Stimulated activated CD8-positive, alpha-beta memory T cell treated with anti-CD3 and anti-CD28 coated beads, Interleukin-15, amount 100 ng/mL, for 4 hours (primary cell): ENCODE measurements at regions not wholly inside any gene's neighbourhood (a gene's known extent, or its start where the extent isn't known, plus 50 kb on each side); places are given as distances from the start of the nearest gene placed in this dataset.
"Not testable (repeated sequence)": the region's sequence is repeated elsewhere in the genome, so short reads cannot be mapped to it uniquely, and the experiment has no call there.

Experiments
- DNase-seq, 2 donors: peaks; one replicate each; pipeline ENCODE4 v3.0.0-alpha.2; 2020; ENCODE audit warnings: low read depth in 2 of 2

- DNase-seq = not testable (repeated sequence)
Measured at GRCh38 chr21:5103880-5104561, 5417.4 kb upstream of the TPTE start.

DNA sequence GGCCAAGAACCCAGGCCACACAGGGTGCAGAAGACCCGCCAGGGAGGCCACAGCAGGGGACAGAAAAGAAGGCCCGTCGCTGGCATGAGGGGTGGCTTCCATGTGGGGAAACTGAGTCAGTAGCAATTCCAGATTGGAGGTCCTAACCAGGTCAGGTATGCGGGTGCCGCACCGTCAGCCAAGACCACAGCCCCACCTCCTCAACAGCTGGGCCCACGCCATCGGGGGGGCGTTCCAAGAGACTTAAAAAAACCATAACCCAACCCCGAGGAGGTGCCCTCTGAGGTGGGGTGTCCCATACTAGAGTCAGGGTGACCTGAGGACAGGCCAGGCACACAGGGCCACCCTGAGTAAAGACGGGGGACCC lies 5416.8 kb upstream of the TPTE start:
- DNase-seq = not testable (repeated sequence)

GRCh38 chr21:5105939-5106708 lies 5415.3 kb upstream of the TPTE start:
- not testable (repeated sequence) for DNase-seq

DNA sequence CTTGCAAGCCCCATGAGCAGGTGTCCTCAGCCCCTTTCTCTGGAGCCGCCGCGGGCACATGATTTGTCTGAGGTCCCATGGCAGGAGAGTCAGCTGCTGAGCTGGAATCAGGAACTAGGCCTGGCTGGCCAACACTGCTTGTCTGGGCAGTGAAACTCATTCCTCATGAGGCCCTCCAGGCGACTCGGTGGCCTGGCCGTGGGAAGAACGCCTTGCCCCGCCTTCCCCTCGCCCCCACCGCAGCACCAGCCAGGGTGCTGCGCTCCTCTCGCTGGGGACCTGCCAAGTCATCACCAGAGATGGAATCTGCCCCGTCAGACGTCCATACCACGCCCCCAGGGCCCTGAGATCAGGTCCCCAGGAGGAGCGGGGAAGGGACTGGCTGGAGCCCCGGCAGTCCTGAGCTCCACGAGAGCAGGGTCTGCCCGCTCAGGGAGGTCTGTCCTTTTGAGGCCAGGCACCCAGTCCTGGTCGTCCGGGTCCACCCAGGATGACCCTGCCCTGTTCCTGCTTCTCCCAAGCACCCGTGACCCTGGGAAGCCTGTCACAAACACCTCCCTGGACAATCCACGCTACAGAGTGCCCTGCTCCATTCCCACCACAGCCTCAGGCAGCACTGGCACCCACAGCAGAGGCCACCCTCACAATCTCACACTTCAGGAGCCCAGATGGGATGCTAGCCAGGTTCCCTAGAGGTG lies 5414.5 kb upstream of the TPTE start:
- DNase-seq = not testable (repeated sequence)

GRCh38 chr21:5107637-5108036 lies 5413.7 kb upstream of the TPTE start:
- not testable (repeated sequence) for DNase-seq

DNA sequence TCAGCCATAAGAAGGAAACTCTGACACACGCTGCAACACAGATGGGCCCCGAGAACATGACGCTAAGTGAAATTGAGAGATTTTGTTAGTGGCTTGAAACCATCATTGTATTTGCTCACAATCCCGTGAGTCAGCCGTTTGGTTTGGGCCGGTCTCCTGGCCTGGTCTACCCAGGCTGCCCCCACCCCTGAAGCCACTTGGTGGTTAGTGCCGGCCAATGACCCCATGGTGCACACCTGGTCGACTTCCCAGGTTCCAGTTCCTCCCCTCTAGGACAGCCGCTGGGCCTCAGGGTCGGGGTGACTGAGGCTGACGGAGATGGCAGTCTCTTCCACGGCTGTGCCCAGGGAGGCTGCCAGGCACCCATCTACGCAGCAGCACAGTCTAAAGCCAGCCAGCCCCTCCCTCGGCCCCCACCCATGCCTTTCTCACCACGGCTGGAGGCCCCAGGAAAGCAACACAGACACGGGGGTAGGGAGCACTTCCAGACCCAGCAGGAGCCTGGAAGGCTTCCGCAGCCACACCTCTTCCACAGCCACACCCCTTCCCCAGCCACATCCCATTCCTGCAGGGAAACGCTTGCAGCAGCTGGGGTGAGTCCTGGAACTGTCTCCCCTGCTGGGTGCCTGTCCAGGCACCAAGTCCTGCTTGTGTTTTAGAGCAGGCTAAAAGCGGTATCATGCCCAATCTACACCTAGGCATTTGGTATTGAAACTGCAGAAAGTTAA lies 5413.2 kb upstream of the TPTE start:
- DNase-seq = not testable (repeated sequence)

GRCh38 chr21:5111197-5111596 lies 5410.2 kb upstream of the TPTE start:
- DNase-seq = not testable (repeated sequence)

DNA sequence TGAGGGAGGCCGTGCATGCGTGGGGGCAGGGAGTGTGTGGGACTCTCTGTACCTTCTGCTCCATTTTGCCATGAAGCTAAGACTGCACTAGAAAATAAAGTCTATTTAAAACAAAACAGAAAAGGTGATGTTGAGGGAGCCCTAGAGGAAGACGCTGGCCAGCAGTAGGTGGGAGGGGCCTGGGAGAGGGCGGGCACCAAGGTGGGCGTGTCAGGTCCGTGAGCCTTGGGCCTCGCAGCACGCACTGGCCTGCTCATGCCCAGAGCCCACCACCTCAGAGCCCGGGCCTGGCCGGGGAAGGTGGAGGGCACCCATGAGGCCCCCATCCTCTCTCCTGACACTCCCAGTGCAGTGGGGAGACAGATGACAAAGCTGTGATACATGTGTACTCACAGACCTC lies 5408.3 kb upstream of the TPTE start:
- DNase-seq = not testable (repeated sequence)

GRCh38 chr21:5114468-5114867 lies 5406.9 kb upstream of the TPTE start:
- not testable (repeated sequence) for DNase-seq

GRCh38 chr21:5114893-5115645 lies 5406.3 kb upstream of the TPTE start:
- not testable (repeated sequence) for DNase-seq

- not testable (repeated sequence) for DNase-seq
Measured at GRCh38 chr21:5115646-5116343, 5405.6 kb upstream of the TPTE start.

DNA sequence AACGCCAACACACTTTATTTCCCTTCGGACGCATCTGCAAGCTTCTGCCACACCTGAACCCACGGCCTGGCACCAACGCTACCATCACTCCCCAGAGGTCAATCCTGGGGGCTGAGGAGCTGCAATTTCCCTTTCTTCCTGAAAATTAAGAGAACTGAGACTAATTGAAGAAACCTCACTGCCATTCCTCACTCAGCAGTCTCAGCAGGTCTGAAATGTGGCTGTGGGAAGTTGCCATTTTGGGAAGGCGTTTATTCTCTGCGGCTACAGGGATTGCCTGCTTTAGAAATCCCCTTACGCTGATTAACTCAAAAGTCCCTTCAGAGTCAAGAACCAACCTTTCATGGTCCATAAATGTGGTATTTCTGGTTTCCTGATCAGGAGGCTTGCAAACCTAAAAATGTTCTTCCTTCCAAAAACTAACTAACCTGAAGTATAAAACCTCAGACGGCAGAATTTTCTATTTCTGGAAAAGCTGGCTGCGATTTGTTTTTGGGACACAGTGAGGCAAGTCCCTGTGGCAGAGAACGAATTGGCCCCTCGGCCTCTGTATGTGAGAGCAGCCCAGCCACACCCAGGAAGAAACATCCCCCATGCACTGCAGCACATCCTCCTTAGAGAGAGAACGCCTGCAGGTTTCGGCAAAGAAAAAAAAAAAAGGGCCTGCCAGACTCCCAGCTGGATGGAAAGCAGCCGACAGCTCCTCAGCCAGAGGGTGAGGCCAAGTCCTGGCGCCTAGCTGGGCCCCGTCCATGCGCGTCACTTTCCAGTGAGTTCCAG lies 5404.8 kb upstream of the TPTE start:
- DNase-seq = not testable (repeated sequence)

- not testable (repeated sequence) for DNase-seq
Measured at GRCh38 chr21:5117135-5117534, 5404.2 kb upstream of the TPTE start.

- DNase-seq = not testable (repeated sequence)
Measured at GRCh38 chr21:5117666-5118295, 5403.6 kb upstream of the TPTE start.

- peak in 1 of 2 donors; percentile 17 for DNase-seq
Measured at GRCh38 chr21:5118296-5118679, 5403.1 kb upstream of the TPTE start.

- DNase-seq = not testable (repeated sequence)
Measured at GRCh38 chr21:5119179-5119578, 5402.2 kb upstream of the TPTE start.

DNA sequence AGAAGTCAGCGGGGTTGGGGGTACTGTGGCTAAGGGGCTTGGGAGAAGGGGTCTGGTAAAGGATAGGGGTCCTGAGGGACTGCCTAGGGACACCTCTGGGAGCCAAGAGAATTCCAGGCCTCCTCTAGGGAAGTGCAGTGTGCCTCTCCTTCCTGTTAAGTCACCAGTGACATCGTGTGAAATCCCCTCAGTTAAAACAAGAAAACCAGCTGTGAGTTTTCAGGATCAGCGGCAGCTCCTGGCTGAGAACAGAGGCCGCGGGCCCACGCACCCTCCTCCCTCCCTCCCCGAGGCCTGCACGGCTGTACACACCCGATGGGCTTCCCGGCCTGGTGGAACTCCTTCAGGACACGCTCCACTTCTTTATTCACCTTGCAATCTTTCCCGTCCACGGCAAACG lies 5400.0 kb upstream of the TPTE start:
- DNase-seq = not testable (repeated sequence)

DNA sequence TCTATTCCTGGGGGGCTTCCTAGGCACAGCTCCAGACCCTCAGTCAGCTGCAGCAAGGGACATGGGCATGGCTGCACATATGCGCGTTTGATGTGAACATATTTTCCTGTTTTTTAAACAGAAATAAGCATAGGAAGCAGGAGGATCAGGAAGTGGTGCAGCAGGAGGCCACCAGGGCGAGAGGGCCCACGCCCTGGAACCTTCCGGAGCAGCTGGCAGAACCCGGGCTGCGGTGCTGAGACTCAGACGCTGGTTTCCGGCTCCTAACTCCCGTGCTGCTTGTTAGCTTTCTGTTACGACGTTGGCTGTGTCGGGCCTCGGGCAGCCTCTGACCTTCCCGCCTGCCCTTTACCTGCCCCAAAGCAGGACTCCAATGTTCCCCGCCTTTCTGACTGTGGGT lies 5399.5 kb upstream of the TPTE start:
- DNase-seq = not testable (repeated sequence)

GRCh38 chr21:5123655-5124054 lies 5397.7 kb upstream of the TPTE start:
- DNase-seq = peak; percentile 24
